ENCODE measurements at regions not wholly inside any gene's neighbourhood (a gene's known extent, or its start where the extent isn't known, plus 50 kb on each side); places are given as distances from the start of the nearest gene placed in this dataset.

DNA sequence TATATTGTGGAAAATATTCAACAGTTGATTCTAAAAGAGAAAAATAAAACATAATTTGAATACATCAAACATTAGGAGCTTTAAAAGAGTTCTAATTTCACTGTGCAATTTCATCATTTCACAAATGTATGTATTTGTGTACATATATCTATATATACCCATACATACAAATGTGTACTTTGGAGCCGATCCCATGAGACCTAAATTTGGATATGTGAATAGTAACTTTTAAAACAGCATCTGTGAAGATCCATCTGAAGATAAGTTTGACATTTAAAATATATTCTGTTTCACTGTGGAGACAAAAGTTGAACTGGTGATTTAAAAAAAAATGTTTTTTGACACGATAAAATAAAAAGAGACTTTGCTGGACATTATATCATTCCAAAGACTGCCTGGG is 374.0 kb downstream of the TMA16 start:
- Mint-ChIP-seq H3K36me3 (no peaks in the 10 kb centered on the region), H3K9me3 (no peaks in the 10 kb centered on the region), H3K27me3 (ENCODE audit: low read depth) (no peaks in the 10 kb centered on the region), H3K4me3 (no peak overlapping the region), H3K4me1 (no peaks in the 10 kb centered on the region), H3K27ac (no peak overlapping the region)
- DNase-seq (ENCODE audit: low spot score) (no peak), ATAC-seq (no peak)
- ChIA-PET CTCF (no interaction called here), POLR2A (no interaction called here)
- TF ChIP-seq, protein P1, sequence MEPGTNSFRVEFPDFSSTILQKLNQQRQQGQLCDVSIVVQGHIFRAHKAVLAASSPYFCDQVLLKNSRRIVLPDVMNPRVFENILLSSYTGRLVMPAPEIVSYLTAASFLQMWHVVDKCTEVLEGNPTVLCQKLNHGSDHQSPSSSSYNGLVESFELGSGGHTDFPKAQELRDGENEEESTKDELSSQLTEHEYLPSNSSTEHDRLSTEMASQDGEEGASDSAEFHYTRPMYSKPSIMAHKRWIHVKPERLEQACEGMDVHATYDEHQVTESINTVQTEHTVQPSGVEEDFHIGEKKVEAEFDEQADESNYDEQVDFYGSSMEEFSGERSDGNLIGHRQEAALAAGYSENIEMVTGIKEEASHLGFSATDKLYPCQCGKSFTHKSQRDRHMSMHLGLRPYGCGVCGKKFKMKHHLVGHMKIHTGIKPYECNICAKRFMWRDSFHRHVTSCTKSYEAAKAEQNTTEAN (CRISPR knock-in tag; IDR thresholded peaks at IDR 0.05) = no peak
- TF ChIP-seq ZNF232 (CRISPR knock-in tag; IDR thresholded peaks at IDR 0.05) (no peak), ATF1 (CRISPR knock-in tag; IDR thresholded peaks at IDR 0.05) (no peak), ESRRA (CRISPR knock-in tag; IDR thresholded peaks at IDR 0.05; ENCODE audit: borderline replicate concordance) (no peak), JUN (CRISPR knock-in tag; IDR thresholded peaks at IDR 0.05) (no peak), E2F1 (CRISPR knock-in tag; IDR thresholded peaks at IDR 0.05) (no peak), PRRX2 (CRISPR knock-in tag; IDR thresholded peaks at IDR 0.05) (no peak), ZNF416 (CRISPR knock-in tag; IDR thresholded peaks at IDR 0.05) (no peak), MXD4 (CRISPR knock-in tag; IDR thresholded peaks at IDR 0.05; ENCODE audit: borderline replicate concordance) (no peak), CBFB (CRISPR knock-in tag; IDR thresholded peaks at IDR 0.05; ENCODE audit: low read depth) (no peak), CTCF (IDR thresholded peaks at IDR 0.05) (no peak), ZNF121 (CRISPR knock-in tag; IDR thresholded peaks at IDR 0.05) (no peak)
- TF ChIP-seq, protein P2, sequence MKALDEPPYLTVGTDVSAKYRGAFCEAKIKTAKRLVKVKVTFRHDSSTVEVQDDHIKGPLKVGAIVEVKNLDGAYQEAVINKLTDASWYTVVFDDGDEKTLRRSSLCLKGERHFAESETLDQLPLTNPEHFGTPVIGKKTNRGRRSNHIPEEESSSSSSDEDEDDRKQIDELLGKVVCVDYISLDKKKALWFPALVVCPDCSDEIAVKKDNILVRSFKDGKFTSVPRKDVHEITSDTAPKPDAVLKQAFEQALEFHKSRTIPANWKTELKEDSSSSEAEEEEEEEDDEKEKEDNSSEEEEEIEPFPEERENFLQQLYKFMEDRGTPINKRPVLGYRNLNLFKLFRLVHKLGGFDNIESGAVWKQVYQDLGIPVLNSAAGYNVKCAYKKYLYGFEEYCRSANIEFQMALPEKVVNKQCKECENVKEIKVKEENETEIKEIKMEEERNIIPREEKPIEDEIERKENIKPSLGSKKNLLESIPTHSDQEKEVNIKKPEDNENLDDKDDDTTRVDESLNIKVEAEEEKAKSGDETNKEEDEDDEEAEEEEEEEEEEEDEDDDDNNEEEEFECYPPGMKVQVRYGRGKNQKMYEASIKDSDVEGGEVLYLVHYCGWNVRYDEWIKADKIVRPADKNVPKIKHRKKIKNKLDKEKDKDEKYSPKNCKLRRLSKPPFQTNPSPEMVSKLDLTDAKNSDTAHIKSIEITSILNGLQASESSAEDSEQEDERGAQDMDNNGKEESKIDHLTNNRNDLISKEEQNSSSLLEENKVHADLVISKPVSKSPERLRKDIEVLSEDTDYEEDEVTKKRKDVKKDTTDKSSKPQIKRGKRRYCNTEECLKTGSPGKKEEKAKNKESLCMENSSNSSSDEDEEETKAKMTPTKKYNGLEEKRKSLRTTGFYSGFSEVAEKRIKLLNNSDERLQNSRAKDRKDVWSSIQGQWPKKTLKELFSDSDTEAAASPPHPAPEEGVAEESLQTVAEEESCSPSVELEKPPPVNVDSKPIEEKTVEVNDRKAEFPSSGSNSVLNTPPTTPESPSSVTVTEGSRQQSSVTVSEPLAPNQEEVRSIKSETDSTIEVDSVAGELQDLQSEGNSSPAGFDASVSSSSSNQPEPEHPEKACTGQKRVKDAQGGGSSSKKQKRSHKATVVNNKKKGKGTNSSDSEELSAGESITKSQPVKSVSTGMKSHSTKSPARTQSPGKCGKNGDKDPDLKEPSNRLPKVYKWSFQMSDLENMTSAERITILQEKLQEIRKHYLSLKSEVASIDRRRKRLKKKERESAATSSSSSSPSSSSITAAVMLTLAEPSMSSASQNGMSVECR (CRISPR knock-in tag; IDR thresholded peaks at IDR 0.05; ENCODE audit: borderline replicate concordance) = no peak

DNA sequence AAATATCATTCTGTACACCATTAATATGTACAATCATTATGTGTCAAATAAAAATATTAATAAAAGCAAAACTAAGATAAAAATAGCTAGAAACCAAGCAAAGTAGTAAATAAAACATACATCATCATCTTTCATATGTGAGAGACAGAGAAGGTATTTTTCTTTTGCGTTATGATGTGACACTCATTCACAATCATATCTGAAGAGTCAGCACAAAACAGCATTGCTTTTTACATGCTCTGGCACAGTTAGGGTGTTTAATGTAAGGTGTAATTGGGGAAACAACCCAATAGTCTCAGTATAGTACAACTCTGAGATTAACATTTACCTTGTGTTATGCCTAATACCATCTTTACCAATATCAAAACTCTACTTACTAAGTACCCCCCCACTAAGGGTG is 376.6 kb downstream of the TMA16 start:
- CTCF ChIA-PET = no interaction called here
- DNase-seq (ENCODE audit: low spot score) (no peak), ATAC-seq (no peak)
- POLR2A ChIA-PET = no interaction called here
- Mint-ChIP-seq H3K9me3 (no peaks in the 10 kb centered on the region), H3K4me3 (no peak overlapping the region), H3K27me3 (ENCODE audit: low read depth) (no peaks in the 10 kb centered on the region), H3K27ac (no peak overlapping the region), H3K36me3 (no peaks in the 10 kb centered on the region), H3K4me1 (no peaks in the 10 kb centered on the region)
- TF ChIP-seq TCF7 (CRISPR knock-in tag; IDR thresholded peaks at IDR 0.05; ENCODE audit: low read depth) (no peak), FOXP1 (CRISPR knock-in tag; IDR thresholded peaks at IDR 0.05; ENCODE audit: borderline replicate concordance) (no peak), ZNF532 (CRISPR knock-in tag; IDR thresholded peaks at IDR 0.05; ENCODE audit: borderline replicate concordance) (no peak), IRF1 (CRISPR knock-in tag; IDR thresholded peaks at IDR 0.05) (no peak), E2F1 (CRISPR knock-in tag; IDR thresholded peaks at IDR 0.05) (no peak), ZNF512 (CRISPR knock-in tag; IDR thresholded peaks at IDR 0.05; ENCODE audit: borderline replicate concordance) (no peak), HMGA2 (CRISPR knock-in tag; IDR thresholded peaks at IDR 0.05) (no peak)

Data from WTC11 (cell line).